ENCODE measurements at regions not wholly inside any gene's neighbourhood (a gene's known extent, or its start where the extent isn't known, plus 50 kb on each side); places are given as distances from the start of the nearest gene placed in this dataset.
"Not testable (repeated sequence)": the region's sequence is repeated elsewhere in the genome, so short reads cannot be mapped to it uniquely, and the experiment has no call there.

GRCh38 chr9:75201480-75202209 lies 113.3 kb downstream of the OSTF1 start:
- no peak overlapping the region for H3K27ac Mint-ChIP-seq
- DNase-seq (no peak), ATAC-seq (ENCODE audit: poor library complexity) (no peak)
- no peaks in the 10 kb centered on the region for H3K4me1 ChIP-seq (ENCODE audit: insufficient read depth, low read length)
- intact Hi-C loops (cut with DNase I, micrococcal nuclease): loop anchor here (1.0 to 2.0 kb wide), 4 partner anchors 37 to 1101 kb away; no protein-coding TSS in a partner anchor
- H3K36me3 ChIP-seq (ENCODE audit: insufficient read depth, low read length): no peaks in the 10 kb centered on the region
- H3K27me3 ChIP-seq (ENCODE audit: control insufficient read depth in 1 of 2, insufficient read depth in 2 of 2, low read length in 2 of 2): no peaks in the 10 kb centered on the region
- H3K4me3 Mint-ChIP-seq: no peak overlapping the region
- H3K27me3 Mint-ChIP-seq: no peaks in the 10 kb centered on the region
- ChIA-PET CTCF (interaction anchor here (1.1 kb wide), 1 partner anchor 1101 kb away, joined by 3 read pairs; no protein-coding TSS in a partner anchor), POLR2A (interaction anchor here (1.5 kb wide), 1 partner anchor 113 kb away, joined by 4 read pairs; the partner anchor contains the start of genes NMRK1 and OSTF1)
- H3K4me3 ChIP-seq (ENCODE audit: low read length): no peak overlapping the region
- H3K36me3 Mint-ChIP-seq (ENCODE audit: low read depth): no peaks in the 10 kb centered on the region
- no peaks in the 10 kb centered on the region for H3K9me3 ChIP-seq (ENCODE audit: control insufficient read depth in 1 of 2, insufficient read depth in 1 of 2, low read length in 2 of 2)
- H3K4me1 Mint-ChIP-seq (ENCODE audit: low read depth): no peaks in the 10 kb centered on the region
- H3K9me3 Mint-ChIP-seq: no peaks in the 10 kb centered on the region
- H3K27ac ChIP-seq (ENCODE audit: low read depth in 1 of 2, low read length in 2 of 2): no peak overlapping the region
- TF ChIP-seq, protein P1, sequence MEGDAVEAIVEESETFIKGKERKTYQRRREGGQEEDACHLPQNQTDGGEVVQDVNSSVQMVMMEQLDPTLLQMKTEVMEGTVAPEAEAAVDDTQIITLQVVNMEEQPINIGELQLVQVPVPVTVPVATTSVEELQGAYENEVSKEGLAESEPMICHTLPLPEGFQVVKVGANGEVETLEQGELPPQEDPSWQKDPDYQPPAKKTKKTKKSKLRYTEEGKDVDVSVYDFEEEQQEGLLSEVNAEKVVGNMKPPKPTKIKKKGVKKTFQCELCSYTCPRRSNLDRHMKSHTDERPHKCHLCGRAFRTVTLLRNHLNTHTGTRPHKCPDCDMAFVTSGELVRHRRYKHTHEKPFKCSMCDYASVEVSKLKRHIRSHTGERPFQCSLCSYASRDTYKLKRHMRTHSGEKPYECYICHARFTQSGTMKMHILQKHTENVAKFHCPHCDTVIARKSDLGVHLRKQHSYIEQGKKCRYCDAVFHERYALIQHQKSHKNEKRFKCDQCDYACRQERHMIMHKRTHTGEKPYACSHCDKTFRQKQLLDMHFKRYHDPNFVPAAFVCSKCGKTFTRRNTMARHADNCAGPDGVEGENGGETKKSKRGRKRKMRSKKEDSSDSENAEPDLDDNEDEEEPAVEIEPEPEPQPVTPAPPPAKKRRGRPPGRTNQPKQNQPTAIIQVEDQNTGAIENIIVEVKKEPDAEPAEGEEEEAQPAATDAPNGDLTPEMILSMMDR (IDR thresholded peaks at IDR 0.05): no peak

- H3K9me3 ChIP-seq (ENCODE audit: control insufficient read depth in 1 of 2, insufficient read depth in 1 of 2, low read length in 2 of 2); H3K36me3 ChIP-seq (ENCODE audit: insufficient read depth, low read length); intact Hi-C loops (cut with DNase I, micrococcal nuclease); H3K4me1 ChIP-seq (ENCODE audit: insufficient read depth, low read length); POLR2A ChIA-PET; H3K36me3 Mint-ChIP-seq (ENCODE audit: low read depth); H3K27ac ChIP-seq (ENCODE audit: low read depth in 1 of 2, low read length in 2 of 2); ATAC-seq (ENCODE audit: poor library complexity); DNase-seq; H3K27me3 Mint-ChIP-seq; H3K27me3 ChIP-seq (ENCODE audit: control insufficient read depth in 1 of 2, insufficient read depth in 2 of 2, low read length in 2 of 2); H3K27ac Mint-ChIP-seq; H3K9me3 Mint-ChIP-seq; CTCF ChIA-PET; H3K4me3 ChIP-seq (ENCODE audit: low read length); H3K4me3 Mint-ChIP-seq; H3K4me1 Mint-ChIP-seq (ENCODE audit: low read depth): not testable (repeated sequence)
These were observed 119.7 kb downstream of the OSTF1 start for GRCh38 chr9:75207997-75208396.

DNA sequence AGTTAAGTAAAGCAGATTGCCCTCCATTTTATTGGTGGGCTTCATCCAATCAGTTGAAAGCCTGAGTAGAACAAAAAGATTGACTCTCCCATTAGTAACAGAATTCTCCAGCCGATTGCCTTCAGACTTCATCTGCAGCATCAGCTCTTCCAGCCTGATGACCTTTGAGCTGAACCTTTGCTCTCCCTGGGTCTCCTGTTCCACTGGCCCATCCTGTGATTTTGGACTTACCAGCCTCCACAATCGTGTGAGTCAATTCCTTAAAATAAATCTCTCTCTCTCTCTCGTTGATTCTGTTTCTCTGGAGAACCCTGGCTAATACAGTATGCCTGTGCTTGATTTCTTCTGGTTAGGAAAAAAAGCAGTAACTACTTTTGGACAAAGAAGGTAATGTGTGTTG lies 121.9 kb downstream of the OSTF1 start:
- TF ChIP-seq, protein P1 (IDR thresholded peaks at IDR 0.05): no peak
- H3K27me3 ChIP-seq (ENCODE audit: control insufficient read depth in 1 of 2, insufficient read depth in 2 of 2, low read length in 2 of 2): no peaks in the 10 kb centered on the region
- H3K27ac ChIP-seq (ENCODE audit: low read depth in 1 of 2, low read length in 2 of 2): no peak overlapping the region
- Mint-ChIP-seq H3K27me3 (no peaks in the 10 kb centered on the region), H3K36me3 (ENCODE audit: low read depth) (peaks cover 11% of the 10 kb centered on the region), H3K27ac (no peak overlapping the region), H3K9me3 (no peaks in the 10 kb centered on the region), H3K4me3 (no peak overlapping the region), H3K4me1 (ENCODE audit: low read depth) (no peaks in the 10 kb centered on the region)
- ChIA-PET POLR2A (no interaction called here), CTCF (no interaction called here)
- H3K36me3 ChIP-seq (ENCODE audit: insufficient read depth, low read length): no peaks in the 10 kb centered on the region
- no peaks in the 10 kb centered on the region for H3K9me3 ChIP-seq (ENCODE audit: control insufficient read depth in 1 of 2, insufficient read depth in 1 of 2, low read length in 2 of 2)
- ATAC-seq (ENCODE audit: poor library complexity) (no peak), DNase-seq (no peak)
- intact Hi-C loops (cut with DNase I, micrococcal nuclease): loop anchor here in 1 of 2 experiments (10.0 kb wide), 1 partner anchor 655 kb away; no protein-coding TSS in a partner anchor
- H3K4me1 ChIP-seq (ENCODE audit: insufficient read depth, low read length): no peaks in the 10 kb centered on the region
- no peak overlapping the region for H3K4me3 ChIP-seq (ENCODE audit: low read length)

All from CD4-positive, alpha-beta T cell (primary cell).